DMS153 (cell line): ENCODE measurements at regions not wholly inside any gene's neighbourhood (a gene's known extent, or its start where the extent isn't known, plus 50 kb on each side); places are given as distances from the start of the nearest gene placed in this dataset.

Experiments used
- DNase-seq: peaks from one replicate; lab custom pipeline; 2025; lab: John Stamatoyannopoulos, UW

DNA sequence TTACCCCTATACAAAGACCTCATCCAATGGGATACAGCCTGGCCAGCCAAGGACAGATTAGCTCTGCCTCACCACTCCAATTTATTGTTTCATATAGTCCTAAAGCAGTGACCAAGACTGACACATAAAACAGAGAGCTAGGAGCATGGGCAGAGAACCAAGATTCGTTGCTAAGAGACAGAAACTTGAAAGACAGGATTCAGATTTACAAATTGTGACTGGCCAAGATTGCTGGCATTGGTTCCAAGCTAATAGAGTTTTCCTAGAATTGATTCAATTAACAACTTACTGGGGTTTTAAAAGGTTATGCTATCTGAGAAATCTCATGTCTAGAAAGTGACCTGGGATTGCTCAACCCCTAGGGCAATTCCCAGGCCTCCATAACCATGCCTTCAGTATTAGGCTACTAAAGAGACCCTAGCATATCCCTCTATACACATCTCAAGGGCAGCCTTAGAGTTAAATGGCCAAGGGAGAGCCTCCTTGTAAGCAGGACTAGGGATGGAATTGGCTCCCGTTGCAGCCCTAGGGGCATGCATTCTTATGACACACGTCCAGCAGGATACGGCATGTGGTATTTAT, 75.6 kb downstream of the ICOS start:
- peak; percentile 69 for DNase-seq

DNA sequence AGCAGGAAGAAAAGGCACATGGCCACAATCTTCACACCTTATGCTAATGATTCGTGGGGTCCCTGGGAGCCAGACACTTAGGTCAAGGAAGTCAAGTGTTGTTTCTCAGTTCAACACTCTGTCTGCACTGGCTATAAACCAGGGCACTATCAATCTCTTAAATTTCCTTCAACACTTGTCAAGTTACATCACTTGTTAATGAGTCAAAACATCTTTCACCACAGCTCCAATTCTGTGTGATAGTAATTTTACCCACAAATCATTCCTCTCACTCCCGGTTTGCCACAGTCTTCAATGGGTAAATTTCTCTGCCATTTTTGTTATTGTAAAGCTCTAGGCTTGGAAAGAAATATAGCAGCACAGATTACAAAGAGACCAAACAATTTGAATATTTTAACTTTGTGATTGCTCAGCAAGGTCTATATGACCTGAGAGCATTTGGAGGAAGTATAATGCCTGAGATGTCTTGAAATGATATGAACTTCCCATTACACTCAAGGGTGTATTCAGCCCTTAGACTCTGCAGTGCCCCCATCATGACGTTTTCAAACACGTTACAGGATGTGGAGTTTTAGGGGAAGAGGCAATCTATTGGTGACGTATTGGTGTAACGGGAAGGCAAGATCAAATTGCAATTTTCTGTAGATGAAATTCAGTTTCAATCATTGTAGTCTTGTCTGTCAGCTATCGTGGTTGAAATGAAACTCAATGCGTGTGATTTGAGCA, 78.7 kb downstream of the ICOS start:
- DNase-seq, result no peak

DNA sequence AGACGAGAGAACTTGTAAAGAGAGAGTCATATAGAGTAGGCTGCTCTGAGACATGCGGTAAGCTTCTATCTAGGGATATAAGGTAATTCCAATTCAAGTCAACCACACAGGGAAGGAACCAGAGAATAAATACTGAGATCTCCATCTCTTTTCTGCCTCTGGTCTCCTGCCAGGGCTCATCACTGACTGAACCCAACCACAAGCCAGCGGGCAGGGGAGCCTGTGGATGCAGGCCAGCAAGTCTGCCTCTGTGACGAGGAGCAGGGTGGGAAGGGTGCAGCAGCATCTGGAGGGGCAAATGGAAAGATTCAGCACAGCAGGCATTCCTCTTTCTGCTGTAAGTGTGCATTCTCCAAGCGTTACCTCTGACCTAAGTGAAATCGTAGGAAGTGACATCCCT, 82.2 kb downstream of the ICOS start:
- no peak for DNase-seq

DNA sequence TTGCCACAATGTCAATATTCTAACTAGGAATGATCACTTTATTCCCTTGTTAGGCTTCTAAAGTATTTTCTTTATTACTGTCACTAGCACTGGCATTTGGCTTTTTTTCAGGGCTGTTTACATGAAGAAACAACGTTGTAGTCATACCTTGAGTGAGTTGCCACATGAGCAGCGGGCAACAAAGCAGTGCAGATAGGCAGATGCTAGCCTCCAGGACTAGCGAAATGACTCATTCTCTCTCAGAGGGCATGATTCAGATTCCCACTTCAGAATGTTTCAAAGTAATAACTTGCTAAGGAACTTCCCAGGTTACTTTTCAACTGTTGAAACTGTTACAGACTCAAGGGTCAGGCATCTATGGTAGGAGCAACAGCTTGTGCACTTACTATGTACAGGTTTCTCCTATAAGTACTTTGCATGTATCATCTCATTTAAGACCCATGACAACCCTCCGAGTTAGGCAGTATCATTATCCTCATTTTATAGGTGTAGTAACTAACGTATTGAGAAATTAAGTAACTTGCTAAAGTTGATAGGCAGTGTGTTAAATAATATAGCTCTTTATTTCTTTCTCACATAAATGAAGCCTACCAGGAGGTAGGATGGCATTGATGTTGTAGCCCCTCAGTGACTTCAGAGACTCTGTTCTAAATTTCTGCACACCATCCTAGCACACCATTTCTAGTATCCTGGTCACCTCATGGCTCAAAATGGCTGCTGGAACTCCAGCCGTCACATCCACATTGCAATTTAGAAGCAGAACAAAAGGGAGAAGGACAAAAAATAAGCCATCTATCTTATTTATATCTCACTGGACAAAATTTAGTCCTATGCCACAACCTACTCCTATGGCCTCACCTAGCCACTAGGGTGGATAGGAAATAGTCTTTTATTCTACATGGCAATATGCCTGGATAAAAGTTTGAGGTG, 83.3 kb downstream of the ICOS start:
- DNase-seq, result no peak

DNA sequence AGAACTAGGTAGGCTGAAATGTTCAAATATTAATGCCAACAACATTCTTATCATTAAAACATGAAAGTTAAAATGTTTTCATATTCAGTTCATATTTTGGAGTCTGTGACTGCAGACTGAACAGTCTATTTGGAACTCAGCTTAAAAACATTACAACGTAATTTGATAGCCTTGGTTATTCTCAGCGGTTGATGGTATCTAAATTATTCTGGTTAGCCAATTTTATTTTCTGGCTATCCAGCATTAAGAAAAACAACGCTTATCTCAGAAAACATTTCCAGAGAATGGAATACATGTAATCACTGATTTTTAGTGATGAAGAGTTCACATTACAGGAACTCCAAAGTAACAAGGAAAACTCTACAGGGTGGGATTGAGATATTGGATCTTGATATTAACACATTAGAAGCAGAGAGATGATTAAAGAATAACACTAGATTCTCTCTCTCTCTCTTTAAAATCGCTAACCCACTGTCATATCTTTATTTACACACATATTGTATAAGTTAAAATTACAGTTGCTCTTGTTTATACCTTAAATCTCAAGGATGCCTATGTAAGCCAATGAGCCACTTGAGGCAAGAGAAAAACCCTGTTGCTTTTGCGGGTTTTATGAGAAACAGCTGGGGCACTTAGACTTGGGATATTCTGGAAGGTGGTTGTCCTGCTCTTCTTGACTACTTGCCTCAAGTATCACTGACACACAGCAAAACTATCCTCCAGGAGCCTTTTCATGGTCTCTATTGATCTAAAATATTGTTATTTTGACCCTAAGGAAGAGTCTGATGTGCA, 84.9 kb downstream of the ICOS start:
- DNase-seq, result no peak

DNA sequence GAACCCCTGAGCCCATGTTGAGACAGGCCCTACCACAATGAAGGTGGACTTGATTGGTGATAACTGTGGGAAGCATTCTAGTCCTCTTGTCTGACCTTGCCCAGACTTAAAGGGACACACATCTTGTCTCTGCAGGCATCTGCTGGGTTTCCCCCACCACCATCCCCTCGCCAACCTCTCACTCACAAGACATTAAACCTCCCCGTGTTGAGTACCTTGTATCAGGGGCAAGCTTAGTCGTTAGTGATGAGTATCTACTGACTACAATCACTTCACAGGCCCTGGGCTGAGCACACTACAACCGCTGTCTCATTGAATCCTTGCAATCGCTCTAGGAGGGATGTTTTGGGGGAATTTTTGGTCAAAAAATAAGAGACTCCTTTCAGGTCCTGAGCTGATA, 86.0 kb downstream of the ICOS start:
- DNase-seq, result no peak

DNA sequence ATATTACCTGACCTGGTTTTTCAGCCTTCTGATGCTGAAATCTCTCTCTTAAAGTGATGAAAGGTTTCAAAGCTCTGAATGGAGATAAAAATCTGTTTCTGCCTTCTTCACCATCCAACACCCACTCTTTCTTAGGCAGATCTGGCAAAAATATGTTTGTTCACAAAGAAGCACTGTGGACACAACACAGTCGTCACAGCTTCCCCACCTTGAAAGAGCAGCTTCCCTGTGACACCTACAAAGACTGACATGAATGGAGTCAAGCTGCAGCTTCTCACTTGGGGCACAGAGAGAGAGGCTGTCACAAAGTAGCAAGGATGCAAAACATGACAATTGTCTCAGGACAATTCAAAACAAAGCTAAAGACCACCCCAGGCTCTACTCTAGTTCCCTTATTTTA, 86.5 kb downstream of the ICOS start:
- DNase-seq, result no peak

DNA sequence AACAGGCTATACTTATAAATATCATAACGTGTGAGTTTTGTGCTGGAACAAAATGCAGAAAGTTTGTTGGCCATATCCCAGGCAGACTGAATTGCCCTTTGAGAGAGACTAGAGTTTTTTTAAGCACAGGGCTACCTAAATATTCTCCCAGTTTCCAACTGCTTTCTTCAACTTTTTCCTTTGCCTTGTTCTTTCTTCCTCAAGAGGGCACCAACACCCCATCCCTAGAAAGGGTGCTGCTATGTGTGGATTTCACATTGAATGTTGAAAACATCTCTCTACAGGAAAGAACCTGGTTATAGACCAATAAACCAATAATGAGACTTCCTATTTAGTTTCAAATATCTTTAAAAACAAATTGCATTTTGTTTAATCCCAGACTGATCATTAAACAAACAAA, 87.9 kb downstream of the ICOS start:
- DNase-seq, result no peak

DNA sequence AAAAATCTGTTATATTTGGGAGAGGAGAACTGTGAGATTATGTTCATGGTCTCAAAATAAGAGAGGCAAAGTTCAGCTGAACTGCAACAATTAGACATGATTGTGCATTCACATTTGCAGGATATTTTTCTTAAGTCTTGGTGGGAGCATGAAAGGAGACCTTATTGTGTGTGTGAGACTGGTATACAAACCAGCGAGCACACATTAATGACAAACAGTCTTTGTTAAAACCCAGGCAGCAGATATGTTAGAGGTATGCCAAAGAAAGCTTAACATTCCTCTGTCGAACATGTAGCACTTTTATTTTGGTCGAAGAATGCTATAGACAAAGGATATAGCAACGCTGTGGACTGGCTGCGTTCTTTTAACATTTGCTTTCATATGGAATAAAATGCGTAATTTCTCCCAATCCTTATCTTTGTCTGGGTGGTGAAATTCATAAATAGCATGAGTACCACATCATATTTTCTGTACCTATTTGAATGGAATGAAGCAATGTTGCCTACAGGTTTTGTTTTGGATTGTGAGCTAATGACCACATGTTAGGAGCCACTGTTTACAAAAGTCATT, 88.4 kb downstream of the ICOS start:
- DNase-seq, result no peak

DNA sequence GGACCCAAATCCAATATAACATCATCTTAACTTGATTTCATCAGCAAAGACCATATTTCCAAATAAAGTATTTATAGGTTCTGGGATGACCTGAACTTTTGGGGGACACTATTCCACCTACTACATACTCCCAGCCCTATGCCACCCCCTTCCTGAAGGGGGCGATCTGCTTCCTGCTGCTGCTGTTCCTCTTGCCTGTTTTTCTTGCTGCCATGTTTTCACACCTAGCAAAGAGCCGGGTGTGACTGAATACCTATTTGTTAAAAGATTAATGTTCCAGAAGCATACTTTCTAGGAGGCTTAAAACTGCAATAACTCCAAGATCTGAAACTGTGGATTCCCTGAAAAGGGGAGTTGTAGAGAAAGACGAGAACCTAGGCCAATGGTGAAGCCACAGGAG, 89.7 kb downstream of the ICOS start:
- no peak for DNase-seq

DNA sequence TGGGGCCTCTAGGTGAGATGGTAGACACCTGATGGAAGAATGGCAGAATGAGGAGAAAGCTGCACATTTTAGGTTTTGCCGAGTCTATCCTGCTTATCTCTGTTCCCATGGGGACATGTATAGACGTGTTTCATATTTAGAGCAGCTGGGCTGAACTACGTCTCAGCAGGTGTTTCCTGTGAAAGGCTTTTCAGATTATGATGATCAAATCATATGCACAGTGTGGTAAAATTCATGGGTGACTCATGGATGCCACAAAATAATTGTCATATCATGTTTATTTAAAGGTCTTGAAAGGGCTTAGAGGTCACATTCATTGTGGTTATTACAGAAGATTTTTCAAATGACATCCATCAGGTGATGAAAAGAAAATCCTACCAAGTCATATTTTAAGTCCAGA, 90.5 kb downstream of the ICOS start:
- peak; percentile 40 for DNase-seq

DNA sequence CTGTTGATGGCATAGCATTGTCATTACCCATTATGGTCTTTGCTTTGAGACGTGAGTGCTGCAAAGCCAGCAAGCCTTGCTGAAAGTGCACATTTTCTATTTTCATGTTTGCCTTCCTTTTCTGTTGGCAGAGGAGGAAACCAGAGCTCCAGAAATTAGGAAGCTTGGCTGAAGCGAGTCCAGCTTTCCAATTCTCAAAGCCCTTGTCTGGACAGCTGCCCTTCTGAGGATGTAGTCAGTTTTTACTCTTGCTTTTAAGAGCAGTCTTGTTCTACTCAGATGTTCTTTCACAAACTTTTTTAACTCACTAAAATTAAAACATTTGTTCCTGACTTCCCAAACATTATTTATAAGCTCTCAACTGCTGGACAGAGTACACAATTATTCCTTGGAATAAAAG, 93.8 kb downstream of the ICOS start:
- no peak for DNase-seq

DNA sequence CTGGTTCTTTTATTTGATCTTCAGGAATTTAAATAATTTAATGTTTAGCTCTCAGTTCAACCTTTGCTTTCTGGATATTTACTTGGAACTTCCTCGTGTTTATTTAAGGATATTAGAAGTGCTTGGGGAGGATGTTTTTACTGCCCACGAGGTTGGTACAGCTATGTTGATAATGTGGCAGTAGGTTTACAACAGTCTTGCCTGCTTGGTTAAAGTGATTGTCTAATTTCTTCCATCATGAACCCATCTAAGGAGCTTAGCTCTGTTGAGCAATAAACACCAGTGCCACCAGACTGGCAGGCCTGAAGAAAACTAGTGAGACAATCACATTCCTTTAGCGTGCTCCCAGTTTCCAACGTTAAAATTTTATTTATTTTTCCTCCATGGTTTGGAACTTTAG, 94.5 kb downstream of the ICOS start:
- DNase-seq, result no peak

DNA sequence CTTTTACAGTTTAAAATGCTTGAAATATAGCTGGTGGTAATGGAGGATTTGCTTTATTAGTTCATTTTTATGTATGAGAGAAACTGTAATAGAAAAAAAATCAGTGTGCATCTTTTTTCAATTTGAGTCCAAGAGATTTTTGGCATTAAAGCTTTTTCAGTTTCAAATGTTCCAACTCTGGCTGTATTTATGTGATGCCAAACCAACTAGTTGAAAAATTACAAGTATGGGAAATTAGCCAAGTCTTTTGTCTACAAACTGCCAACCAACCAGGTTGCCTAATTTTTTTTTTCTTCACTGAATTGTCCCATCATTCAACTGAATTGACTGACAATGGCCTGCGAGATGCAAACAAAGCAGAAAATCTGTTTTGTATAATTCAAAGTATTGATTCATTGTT, 95.7 kb downstream of the ICOS start:
- no peak for DNase-seq

DNA sequence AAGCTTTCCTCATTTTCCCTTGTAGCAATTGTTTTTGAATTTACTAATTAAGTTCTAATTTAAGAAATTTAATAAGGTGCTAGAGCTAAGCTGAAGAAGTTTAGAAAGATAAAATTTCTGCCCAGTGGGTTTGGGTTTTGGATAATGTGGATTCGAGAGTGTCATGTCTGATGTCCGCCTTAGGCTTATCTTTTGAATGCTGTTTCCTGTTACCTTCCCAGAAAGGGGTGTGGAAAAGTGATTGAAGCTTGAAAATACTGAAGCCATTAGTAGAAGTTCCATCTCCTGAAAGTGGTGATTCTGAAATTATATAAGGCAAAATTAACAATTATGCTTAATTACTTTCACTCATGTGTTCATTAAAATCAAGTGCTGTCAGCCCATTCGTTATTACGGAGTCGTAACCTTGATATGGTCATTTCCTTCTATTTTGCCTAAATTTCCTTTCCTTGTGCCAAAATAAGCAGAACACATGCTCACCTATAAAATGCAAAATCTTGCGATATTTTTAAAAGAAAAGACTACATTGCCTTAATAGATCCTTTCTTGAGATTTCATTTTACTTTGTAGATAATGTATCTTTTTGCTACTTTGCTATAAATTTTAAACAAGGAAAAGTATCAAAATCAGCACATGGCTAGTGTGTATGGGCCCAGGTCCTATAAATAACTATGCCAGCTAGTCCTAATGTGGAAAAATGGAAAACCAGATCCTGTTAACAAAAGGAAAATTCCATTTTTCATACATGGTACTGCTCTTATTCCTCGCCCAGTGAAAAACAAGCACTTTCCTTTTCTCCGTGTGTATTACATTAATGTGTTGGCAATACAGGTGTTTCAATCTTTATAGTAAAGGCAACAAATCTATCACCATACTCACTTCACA, 97.3 kb downstream of the ICOS start:
- DNase-seq, result no peak

DNA sequence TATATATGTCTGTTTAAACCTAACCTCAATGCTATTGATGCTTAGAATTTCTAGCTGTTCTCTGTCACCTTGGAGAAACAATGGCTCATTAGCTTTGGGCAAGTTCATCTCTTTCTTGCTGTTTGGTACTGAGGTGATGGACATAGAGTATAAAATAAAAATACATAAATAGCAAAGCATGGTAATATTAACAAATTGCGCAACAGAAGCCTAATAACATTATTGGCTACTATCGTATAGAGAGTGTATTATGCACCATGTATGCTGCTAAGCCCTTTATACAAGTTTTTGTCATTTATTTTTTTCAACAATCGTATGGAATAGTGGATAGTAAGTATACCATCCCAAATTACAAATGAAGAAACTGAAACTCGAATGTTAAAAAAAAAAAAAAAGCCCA, 100.1 kb downstream of the ICOS start:
- DNase-seq, result no peak

DNA sequence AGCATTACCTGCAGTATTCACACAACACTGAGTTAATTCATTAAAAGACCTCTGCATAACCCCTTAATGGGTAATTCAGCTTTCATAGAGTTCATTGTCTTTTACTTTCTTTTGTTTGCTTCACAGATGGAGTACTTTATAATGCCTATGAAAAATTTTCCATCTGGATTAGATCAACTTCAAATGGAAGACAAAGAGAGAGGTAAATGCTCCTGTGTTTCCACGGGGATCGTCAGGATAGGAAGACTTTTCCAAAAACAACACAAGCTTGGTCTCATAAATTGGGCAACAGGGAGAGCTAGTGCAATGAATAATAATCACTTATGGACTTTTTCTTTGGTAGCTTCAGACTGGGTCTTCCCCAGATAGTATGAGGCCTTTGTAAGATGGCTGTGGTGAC, 100.7 kb downstream of the ICOS start:
- DNase-seq, result no peak

DNA sequence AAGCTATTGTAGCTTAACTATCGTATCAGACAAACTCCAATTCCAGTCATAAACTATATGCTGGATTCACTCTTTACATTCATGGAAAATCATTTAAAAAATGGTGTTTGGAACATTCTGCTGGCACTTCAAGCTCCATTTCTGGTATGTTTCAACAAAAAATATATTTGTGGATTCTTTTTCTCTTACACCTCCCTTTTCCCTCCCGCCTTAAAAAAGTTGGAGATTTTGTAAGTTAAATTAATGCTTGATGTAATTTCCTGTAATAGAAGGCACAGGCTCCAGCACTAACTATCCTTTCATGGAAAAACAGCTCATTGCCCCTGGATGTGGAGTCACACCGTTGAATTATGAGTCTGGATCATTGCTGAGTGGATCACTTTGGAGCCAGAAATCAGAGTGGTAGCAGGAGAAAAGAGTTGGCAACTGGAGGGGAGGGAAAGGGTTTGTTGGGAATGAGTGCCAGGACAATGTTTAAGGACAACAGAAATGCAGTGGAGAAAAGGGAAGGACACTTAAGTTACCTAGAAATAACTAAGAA, 102.8 kb downstream of the ICOS start:
- no peak for DNase-seq

DNA sequence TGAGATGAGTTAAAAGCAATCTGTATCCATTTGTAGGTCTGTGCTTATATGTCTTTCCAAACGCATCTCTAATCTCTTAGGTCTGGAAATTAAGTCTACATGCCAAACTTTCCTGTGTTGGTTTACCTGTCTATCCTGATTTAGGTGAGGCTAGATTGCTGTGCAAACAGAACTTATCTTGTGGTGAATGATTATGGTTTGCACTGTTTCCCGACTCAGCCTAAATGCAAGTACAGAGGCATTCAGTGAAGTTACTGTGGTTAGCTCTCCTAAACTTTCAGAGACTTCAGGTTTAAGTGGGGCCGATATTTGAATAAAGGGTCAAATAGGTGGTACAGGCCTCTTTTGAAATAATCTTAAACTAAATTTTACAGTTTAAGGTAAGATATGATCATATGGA, 103.5 kb downstream of the ICOS start:
- DNase-seq, result no peak

DNA sequence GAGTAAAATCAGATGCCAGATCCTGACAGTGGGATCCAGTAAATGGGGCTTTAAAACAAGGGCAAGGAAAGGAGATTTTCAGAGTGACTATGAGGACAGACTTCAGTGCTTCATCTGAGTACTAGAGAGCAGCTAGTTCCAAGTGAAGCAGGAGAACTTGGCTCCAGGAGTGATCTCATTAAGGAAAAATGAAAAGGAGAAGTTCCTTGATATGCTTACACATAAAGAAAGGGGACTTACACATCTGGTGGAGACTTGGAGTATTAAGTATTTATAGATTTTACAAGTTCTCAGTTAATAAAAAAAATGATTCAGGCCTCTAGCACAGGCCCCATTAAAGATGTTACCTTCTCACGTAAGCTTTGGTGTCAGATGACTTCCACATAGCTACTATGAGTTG, 105.8 kb downstream of the ICOS start:
- DNase-seq, result no peak

DNA sequence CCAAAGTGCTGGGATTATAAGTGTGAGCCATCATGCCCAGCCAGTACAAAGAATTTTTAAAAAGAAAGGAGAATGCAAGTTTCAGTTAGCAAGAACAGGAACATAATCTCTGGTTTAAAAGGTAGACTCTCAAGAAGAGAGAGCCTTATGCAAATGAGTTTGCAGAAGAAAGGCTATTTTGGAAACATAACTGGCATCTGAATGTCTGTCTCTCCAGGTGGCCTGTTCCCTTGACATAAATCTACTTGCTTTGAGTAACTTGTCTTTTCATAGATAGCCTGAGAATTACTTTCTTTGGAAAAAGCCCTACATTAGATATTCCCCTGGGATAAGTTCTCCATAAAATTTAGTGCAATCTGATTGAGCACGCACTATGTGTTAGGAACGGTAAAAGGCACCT, 109.6 kb downstream of the ICOS start:
- DNase-seq, result no peak
